GM19463 (cell line): ENCODE measurements at regions not wholly inside any gene's neighbourhood (a gene's known extent, or its start where the extent isn't known, plus 50 kb on each side); places are given as distances from the start of the nearest gene placed in this dataset.

Source experiments
- ATAC-seq: cut with Tn5 transposase; IDR thresholded peaks from one replicate; pipeline ENCODE4 v1.9.1; 2021; ENCODE audit warnings: mild to moderate bottlenecking, moderate library complexity; ENCODE audit not compliant: unreplicated experiment

GRCh38 chr10:79013406-79013987 is 55.3 kb upstream of the ZMIZ1 start:
- no peak for ATAC-seq

- ATAC-seq: no peak
Observed at GRCh38 chr10:79014796-79015195, 54.0 kb upstream of the ZMIZ1 start.

GRCh38 chr10:79017882-79018520 is 50.8 kb upstream of the ZMIZ1 start:
- ATAC-seq: no peak

- ATAC-seq: no peak
Observed at GRCh38 chr10:79018521-79019011, 50.2 kb upstream of the ZMIZ1 start.
